Liver (tissue), 8 donors: ENCODE measurements at regions not wholly inside any gene's neighbourhood (a gene's known extent, or its start where the extent isn't known, plus 50 kb on each side); places are given as distances from the start of the nearest gene placed in this dataset.

Experiments used
- DNase-seq: peaks from one replicate; pipeline ENCODE4 v3.0.0-alpha.2; 2017; ENCODE audit warnings: low spot score
- H3K27ac ChIP-seq, 2 donors: one replicate each; pipeline ENCODE4 v1.7.0; 2013; ENCODE audit warnings: inconsistent platforms in 2 of 2, low read length in 2 of 2, control low read depth in 1 of 2, low read depth in 1 of 2, mild to moderate bottlenecking in 1 of 2
- H3K27me3 ChIP-seq, 4 donors: one replicate each; pipeline versions ENCODE4 v1.6.1 to v1.7.0; 2013; ENCODE audit warnings: low read length in 3 of 4, inconsistent platforms in 1 of 4, mild to moderate bottlenecking in 1 of 4, moderate library complexity in 1 of 4; ENCODE audit not compliant: control insufficient read depth in 4 of 4, insufficient read depth in 4 of 4
- H3K36me3 ChIP-seq, 4 donors: one replicate each; pipeline versions ENCODE4 v1.6.1 to v1.7.0; 2013; ENCODE audit warnings: low read length in 3 of 4, mild to moderate bottlenecking in 3 of 4, low read depth in 1 of 4, moderate library complexity in 1 of 4; ENCODE audit not compliant: control insufficient read depth in 4 of 4, insufficient read depth in 3 of 4
- H3K4me1 ChIP-seq, 4 donors: one replicate each; pipeline versions ENCODE4 v1.6.1 to v1.7.0; 2013; ENCODE audit warnings: low read length in 3 of 4, mild to moderate bottlenecking in 3 of 4, moderate library complexity in 1 of 4; ENCODE audit not compliant: control insufficient read depth in 4 of 4, insufficient read depth in 4 of 4
- H3K4me3 ChIP-seq, 3 donors: one replicate each; pipeline versions ENCODE4 v1.6.1 to v1.7.0; 2013; ENCODE audit warnings: low read length in 3 of 3, control low read depth in 1 of 3, low read depth in 1 of 3, mild to moderate bottlenecking in 1 of 3
- H3K9ac ChIP-seq, 2 donors: one replicate each; pipeline ENCODE4 v1.7.0; 2013; ENCODE audit warnings: low read length in 2 of 2, mild to moderate bottlenecking in 2 of 2, moderate library complexity in 2 of 2, control low read depth in 1 of 2, low read depth in 1 of 2
- H3K9me3 ChIP-seq, 4 donors: one replicate each; pipeline versions ENCODE4 v1.6.1 to v1.7.0; 2013; ENCODE audit warnings: low read length in 3 of 4; ENCODE audit not compliant: control insufficient read depth in 4 of 4
- EGR1 ChIP-seq, 2 donors: IDR thresholded peaks; 2 replicates each; pipeline ENCODE4 v1.6.1; 2016 to 2018; ENCODE audit warnings: antibody characterized with exemption in 2 of 2, low read depth in 2 of 2
- FOXA1 ChIP-seq: IDR thresholded peaks from 2 replicates; pipeline ENCODE4 v1.6.1; 2016; ENCODE audit warnings: antibody characterized with exemption
- GABPA ChIP-seq, 2 donors: IDR thresholded peaks in 1 of 2; conservative IDR thresholded peaks in 1 of 2; 2 replicates each; pipeline ENCODE4 v1.6.1; 2016; ENCODE audit warnings: antibody characterized with exemption in 2 of 2, mild to moderate bottlenecking in 1 of 2, moderate library complexity in 1 of 2
- HNF4A ChIP-seq, 2 donors: conservative IDR thresholded peaks; 2 replicates each; pipeline ENCODE4 v1.6.1; 2016; ENCODE audit warnings: antibody characterized with exemption in 2 of 2, mild to moderate bottlenecking in 2 of 2
- HNF4G ChIP-seq: IDR thresholded peaks from 2 replicates; pipeline ENCODE4 v1.6.1; 2016; ENCODE audit warnings: antibody characterized with exemption
- NR2F2 ChIP-seq: IDR thresholded peaks from 2 replicates; pipeline ENCODE4 v1.6.1; 2016; ENCODE audit warnings: antibody characterized with exemption
- RAD21 ChIP-seq, 2 donors: IDR thresholded peaks; 2 replicates each; pipeline ENCODE4 v1.6.1; 2016; ENCODE audit warnings: antibody characterized with exemption in 2 of 2, mild to moderate bottlenecking in 2 of 2
- RXRA ChIP-seq, 2 donors: IDR thresholded peaks; 2 replicates each; pipeline ENCODE4 v1.6.1; 2017 to 2018; ENCODE audit warnings: antibody characterized with exemption in 2 of 2, mild to moderate bottlenecking in 1 of 2
- SP1 ChIP-seq: IDR thresholded peaks from 2 replicates; pipeline ENCODE4 v1.6.1; 2018; ENCODE audit warnings: antibody characterized with exemption, mild to moderate bottlenecking
- TAF1 ChIP-seq: conservative IDR thresholded peaks from 2 replicates; pipeline ENCODE4 v1.6.1; 2016; ENCODE audit warnings: antibody characterized with exemption, mild to moderate bottlenecking
- YY1 ChIP-seq: IDR thresholded peaks from 2 replicates; pipeline ENCODE4 v1.6.1; 2016; ENCODE audit warnings: antibody characterized with exemption, mild to moderate bottlenecking
- WGBS: extraction: QIAGEN DNeasy Blood & Tissue Kit; methylation state at CpG from one replicate; pipeline ENCODE4 v1.1.7; 2013; 5-methylcytosine and 5-hydroxymethylcytosine counted together
- TF ChIP-seq, protein P1 (sequence below): IDR thresholded peaks from 2 replicates; pipeline ENCODE4 v1.6.1; 2016; ENCODE audit warnings: antibody characterized with exemption
- TF ChIP-seq, protein P2 (sequence below): IDR thresholded peaks from 2 replicates; pipeline ENCODE4 v1.6.1; 2016; ENCODE audit warnings: antibody characterized with exemption
- TF ChIP-seq, protein P3 (sequence below): IDR thresholded peaks from 2 replicates; pipeline ENCODE4 v1.6.1; 2016; ENCODE audit warnings: antibody characterized with exemption
- TF ChIP-seq, protein P4 (sequence below): fragments of 150-350 bp; IDR thresholded peaks from 2 replicates; pipeline ENCODE4 v1.5.1; 2017; ENCODE audit warnings: improper control_type of control experiment, low read depth, low read length; ENCODE audit not compliant: missing input control
- TF ChIP-seq, protein P5 (sequence below): IDR thresholded peaks from 2 replicates; pipeline ENCODE4 v1.6.1; 2016; ENCODE audit warnings: antibody characterized with exemption, mild to moderate bottlenecking
- donor health status: healthy.
- donor health status: healthy.
- donor health status: healthy.
- donor health status: healthy.
- donor health status: healthy.

DNA sequence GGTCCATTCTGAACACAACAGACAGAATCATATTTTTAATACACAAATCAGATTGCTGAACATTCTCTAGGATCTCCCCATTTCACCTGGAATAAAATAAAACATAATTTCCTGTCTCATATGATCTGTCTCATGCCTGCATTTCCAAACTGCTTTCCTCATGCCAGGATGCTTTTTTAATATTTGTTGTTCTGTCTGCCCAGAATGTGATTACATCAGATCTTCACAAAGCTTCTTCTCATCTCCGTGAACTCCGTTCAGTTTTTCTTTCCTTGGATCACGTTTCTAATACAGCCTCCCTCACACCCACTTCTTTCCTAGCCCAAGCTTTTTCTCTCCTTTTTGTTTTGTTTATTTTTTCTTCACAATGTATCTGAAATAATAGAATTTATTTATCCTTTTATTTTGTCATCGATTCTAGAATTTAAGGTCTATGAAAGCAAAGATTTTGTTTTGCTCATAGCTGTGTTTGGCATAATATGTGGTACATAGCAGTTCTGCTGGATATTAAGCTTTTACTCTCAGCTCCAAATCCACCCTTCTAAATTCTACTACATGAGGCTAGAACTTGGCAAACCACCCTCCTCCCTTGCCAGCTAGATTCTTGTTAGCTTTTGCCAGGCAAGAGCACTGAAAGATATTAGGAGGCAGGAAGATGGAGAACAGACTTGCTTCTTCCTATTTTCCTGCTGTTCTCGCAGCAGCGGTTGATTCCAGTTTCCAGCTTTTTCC lies 165.5 kb upstream of the SLIT2 start:
- H3K9me3 ChIP-seq: no peaks in the 10 kb centered on the region
- no peak for TF ChIP-seq SP1
- no peak overlapping the region for H3K27ac ChIP-seq
- H3K4me1 ChIP-seq: no peaks in the 10 kb centered on the region
- no peak overlapping the region for H3K4me3 ChIP-seq
- no peaks in the 10 kb centered on the region for H3K27me3 ChIP-seq
- H3K36me3 ChIP-seq: no peaks in the 10 kb centered on the region
- WGBS: 80% methylated on average over 6 of the region's 6 CpGs
- DNase-seq: no peak
- no peak overlapping the region for H3K9ac ChIP-seq

DNA sequence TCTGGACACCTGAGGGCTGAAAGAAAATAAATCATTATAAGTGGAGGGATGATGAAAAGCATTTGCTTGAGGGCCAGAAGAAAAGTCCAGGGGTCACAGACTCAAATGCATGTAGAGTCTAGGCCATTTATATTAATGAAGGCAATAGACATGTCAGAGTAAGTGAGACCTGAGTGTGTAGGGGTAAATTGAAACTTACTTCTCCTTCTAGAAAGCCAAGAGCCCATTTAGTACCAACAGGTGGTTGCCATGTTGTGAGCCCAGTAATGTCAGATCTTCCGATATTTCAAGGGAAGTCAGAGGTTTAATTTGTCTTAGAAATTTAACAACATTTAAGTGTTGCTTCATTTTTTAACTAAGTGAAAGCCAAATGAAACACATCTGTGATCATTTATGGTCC lies 166.1 kb upstream of the SLIT2 start:
- H3K4me3 ChIP-seq: no peak overlapping the region
- no peak for DNase-seq
- H3K27ac ChIP-seq: no peak overlapping the region
- H3K9me3 ChIP-seq: no peaks in the 10 kb centered on the region
- 94% methylated on average over 1 of the region's 1 CpG for WGBS
- H3K27me3 ChIP-seq: no peaks in the 10 kb centered on the region
- TF ChIP-seq, protein P1, sequence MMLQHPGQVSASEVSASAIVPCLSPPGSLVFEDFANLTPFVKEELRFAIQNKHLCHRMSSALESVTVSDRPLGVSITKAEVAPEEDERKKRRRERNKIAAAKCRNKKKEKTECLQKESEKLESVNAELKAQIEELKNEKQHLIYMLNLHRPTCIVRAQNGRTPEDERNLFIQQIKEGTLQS: no peak
- TF ChIP-seq NR2F2 (no peak), TAF1 (no peak), YY1 (no peak), FOXA1 (no peak), HNF4A (conservative IDR thresholded peaks at IDR 0.05) (no peak), GABPA (IDR thresholded peaks at IDR 0.05 in 1 of 2, conservative IDR thresholded peaks at IDR 0.05 in 1 of 2) (no peak), EGR1 (IDR thresholded peaks at IDR 0.05; ENCODE audit: low read depth in 2 of 2) (no peak), RAD21 (IDR thresholded peaks at IDR 0.05) (no peak), HNF4G (no peak), RXRA (IDR thresholded peaks at IDR 0.05) (no peak)
- TF ChIP-seq, protein P2, sequence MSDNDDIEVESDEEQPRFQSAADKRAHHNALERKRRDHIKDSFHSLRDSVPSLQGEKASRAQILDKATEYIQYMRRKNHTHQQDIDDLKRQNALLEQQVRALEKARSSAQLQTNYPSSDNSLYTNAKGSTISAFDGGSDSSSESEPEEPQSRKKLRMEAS: no peak
- TF ChIP-seq, protein P3, sequence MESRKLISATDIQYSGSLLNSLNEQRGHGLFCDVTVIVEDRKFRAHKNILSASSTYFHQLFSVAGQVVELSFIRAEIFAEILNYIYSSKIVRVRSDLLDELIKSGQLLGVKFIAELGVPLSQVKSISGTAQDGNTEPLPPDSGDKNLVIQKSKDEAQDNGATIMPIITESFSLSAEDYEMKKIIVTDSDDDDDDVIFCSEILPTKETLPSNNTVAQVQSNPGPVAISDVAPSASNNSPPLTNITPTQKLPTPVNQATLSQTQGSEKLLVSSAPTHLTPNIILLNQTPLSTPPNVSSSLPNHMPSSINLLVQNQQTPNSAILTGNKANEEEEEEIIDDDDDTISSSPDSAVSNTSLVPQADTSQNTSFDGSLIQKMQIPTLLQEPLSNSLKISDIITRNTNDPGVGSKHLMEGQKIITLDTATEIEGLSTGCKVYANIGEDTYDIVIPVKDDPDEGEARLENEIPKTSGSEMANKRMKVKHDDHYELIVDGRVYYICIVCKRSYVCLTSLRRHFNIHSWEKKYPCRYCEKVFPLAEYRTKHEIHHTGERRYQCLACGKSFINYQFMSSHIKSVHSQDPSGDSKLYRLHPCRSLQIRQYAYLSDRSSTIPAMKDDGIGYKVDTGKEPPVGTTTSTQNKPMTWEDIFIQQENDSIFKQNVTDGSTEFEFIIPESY: no peak
- TF ChIP-seq, protein P4, sequence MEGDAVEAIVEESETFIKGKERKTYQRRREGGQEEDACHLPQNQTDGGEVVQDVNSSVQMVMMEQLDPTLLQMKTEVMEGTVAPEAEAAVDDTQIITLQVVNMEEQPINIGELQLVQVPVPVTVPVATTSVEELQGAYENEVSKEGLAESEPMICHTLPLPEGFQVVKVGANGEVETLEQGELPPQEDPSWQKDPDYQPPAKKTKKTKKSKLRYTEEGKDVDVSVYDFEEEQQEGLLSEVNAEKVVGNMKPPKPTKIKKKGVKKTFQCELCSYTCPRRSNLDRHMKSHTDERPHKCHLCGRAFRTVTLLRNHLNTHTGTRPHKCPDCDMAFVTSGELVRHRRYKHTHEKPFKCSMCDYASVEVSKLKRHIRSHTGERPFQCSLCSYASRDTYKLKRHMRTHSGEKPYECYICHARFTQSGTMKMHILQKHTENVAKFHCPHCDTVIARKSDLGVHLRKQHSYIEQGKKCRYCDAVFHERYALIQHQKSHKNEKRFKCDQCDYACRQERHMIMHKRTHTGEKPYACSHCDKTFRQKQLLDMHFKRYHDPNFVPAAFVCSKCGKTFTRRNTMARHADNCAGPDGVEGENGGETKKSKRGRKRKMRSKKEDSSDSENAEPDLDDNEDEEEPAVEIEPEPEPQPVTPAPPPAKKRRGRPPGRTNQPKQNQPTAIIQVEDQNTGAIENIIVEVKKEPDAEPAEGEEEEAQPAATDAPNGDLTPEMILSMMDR: no peak
- TF ChIP-seq, protein P5, sequence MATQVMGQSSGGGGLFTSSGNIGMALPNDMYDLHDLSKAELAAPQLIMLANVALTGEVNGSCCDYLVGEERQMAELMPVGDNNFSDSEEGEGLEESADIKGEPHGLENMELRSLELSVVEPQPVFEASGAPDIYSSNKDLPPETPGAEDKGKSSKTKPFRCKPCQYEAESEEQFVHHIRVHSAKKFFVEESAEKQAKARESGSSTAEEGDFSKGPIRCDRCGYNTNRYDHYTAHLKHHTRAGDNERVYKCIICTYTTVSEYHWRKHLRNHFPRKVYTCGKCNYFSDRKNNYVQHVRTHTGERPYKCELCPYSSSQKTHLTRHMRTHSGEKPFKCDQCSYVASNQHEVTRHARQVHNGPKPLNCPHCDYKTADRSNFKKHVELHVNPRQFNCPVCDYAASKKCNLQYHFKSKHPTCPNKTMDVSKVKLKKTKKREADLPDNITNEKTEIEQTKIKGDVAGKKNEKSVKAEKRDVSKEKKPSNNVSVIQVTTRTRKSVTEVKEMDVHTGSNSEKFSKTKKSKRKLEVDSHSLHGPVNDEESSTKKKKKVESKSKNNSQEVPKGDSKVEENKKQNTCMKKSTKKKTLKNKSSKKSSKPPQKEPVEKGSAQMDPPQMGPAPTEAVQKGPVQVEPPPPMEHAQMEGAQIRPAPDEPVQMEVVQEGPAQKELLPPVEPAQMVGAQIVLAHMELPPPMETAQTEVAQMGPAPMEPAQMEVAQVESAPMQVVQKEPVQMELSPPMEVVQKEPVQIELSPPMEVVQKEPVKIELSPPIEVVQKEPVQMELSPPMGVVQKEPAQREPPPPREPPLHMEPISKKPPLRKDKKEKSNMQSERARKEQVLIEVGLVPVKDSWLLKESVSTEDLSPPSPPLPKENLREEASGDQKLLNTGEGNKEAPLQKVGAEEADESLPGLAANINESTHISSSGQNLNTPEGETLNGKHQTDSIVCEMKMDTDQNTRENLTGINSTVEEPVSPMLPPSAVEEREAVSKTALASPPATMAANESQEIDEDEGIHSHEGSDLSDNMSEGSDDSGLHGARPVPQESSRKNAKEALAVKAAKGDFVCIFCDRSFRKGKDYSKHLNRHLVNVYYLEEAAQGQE: no peak
- no peaks in the 10 kb centered on the region for H3K4me1 ChIP-seq
- H3K9ac ChIP-seq: no peak overlapping the region
- no peaks in the 10 kb centered on the region for H3K36me3 ChIP-seq
